CD4-positive, alpha-beta T cell (primary cell): ENCODE measurements at regions not wholly inside any gene's neighbourhood (a gene's known extent, or its start where the extent isn't known, plus 50 kb on each side); places are given as distances from the start of the nearest gene placed in this dataset.

ENCODE experiments used
- ATAC-seq: fragments of 200-7000 bp; cut with Tn5 transposase; one replicate; pipeline ENCODE4 v1.10.0; 2022; ENCODE audit warnings: mild to moderate bottlenecking; ENCODE audit not compliant: poor library complexity
- CTCF ChIA-PET: fragments of 350-600 bp; sonication (Branson Sonifier 250); formaldehyde crosslinking; loops from one replicate; lab custom pipeline; 2021; ENCODE audit warnings: antibody characterized with exemption, inconsistent platforms; lab: Charles Lee
- POLR2A ChIA-PET: fragments of 350-600 bp; sonication (Branson Sonifier 250); formaldehyde crosslinking; loops from one replicate; lab custom pipeline; 2021; ENCODE audit warnings: antibody characterized with exemption, inconsistent platforms; lab: Charles Lee
- DNase-seq, 14 experiments: peaks; one replicate each; pipeline ENCODE4 v3.0.0-alpha.2; 2013 to 2020; ENCODE audit warnings: mixed read lengths in 2 of 14
- H3K27ac ChIP-seq, 2 donors: one replicate each; pipeline versions ENCODE4 v1.5.1 to v1.7.0; 2013; ENCODE audit warnings: low read length in 2 of 2, low read depth in 1 of 2, mild to moderate bottlenecking in 1 of 2
- H3K27me3 ChIP-seq, 2 experiments: 1 replicate in 1 of 2; 2 replicates in 1 of 2; pipeline versions ENCODE4 v1.6.1 to v1.7.0; 2013; ENCODE audit warnings: low read length in 2 of 2, control low read depth in 1 of 2, mild to moderate bottlenecking in 1 of 2, moderate library complexity in 1 of 2; ENCODE audit not compliant: insufficient read depth in 2 of 2, control insufficient read depth in 1 of 2
- H3K36me3 ChIP-seq: one replicate; pipeline ENCODE4 v1.6.1; 2013; ENCODE audit warnings: low read length, control low read depth; ENCODE audit not compliant: insufficient read depth
- H3K4me1 ChIP-seq: one replicate; pipeline ENCODE4 v1.6.1; 2013; ENCODE audit warnings: low read length, control low read depth; ENCODE audit not compliant: insufficient read depth
- H3K4me3 ChIP-seq: one replicate; pipeline ENCODE4 v1.5.1; 2013; ENCODE audit warnings: mild to moderate bottlenecking, low read length, moderate library complexity
- H3K9me3 ChIP-seq, 2 experiments: 1 replicate in 1 of 2; 2 replicates in 1 of 2; pipeline versions ENCODE4 v1.6.1 to v1.7.0; 2013; ENCODE audit warnings: low read length in 2 of 2, mild to moderate bottlenecking in 2 of 2, control low read depth in 1 of 2, moderate library complexity in 1 of 2; ENCODE audit not compliant: control insufficient read depth in 1 of 2, insufficient read depth in 1 of 2
- H3K27ac Mint-ChIP-seq: one replicate; pipeline ENCODE4 v1.8.0; 2020; ENCODE audit warnings: mixed read lengths
- H3K27me3 Mint-ChIP-seq: one replicate; pipeline ENCODE4 v1.8.0; 2021; ENCODE audit warnings: mixed read lengths
- H3K36me3 Mint-ChIP-seq: one replicate; pipeline ENCODE4 v1.8.0; 2021; ENCODE audit warnings: low read depth, mixed read lengths
- H3K4me1 Mint-ChIP-seq: one replicate; pipeline ENCODE4 v1.8.0; 2021; ENCODE audit warnings: low read depth, mixed read lengths
- H3K4me3 Mint-ChIP-seq: one replicate; pipeline ENCODE4 v1.8.0; 2020; ENCODE audit warnings: mild to moderate bottlenecking, mixed read lengths
- H3K9me3 Mint-ChIP-seq: one replicate; pipeline ENCODE4 v1.8.0; 2020; ENCODE audit warnings: mixed read lengths
- intact Hi-C, 2 experiments: fragments of 100-400 bp; cut with DNase I in 1 of 2; cut with micrococcal nuclease in 1 of 2; formaldehyde crosslinking; loops; one replicate each; pipeline versions ENCODE4 v1.15.1 to v1.9.0; 2023 to 2025; cut with DNase I, micrococcal nuclease
- TF ChIP-seq, protein P1 (sequence below): fragments of 200-600 bp; IDR thresholded peaks from one replicate; pipeline ENCODE4 v1.8.0; 2022; ENCODE audit warnings: antibody characterized with exemption, mild to moderate bottlenecking

DNA sequence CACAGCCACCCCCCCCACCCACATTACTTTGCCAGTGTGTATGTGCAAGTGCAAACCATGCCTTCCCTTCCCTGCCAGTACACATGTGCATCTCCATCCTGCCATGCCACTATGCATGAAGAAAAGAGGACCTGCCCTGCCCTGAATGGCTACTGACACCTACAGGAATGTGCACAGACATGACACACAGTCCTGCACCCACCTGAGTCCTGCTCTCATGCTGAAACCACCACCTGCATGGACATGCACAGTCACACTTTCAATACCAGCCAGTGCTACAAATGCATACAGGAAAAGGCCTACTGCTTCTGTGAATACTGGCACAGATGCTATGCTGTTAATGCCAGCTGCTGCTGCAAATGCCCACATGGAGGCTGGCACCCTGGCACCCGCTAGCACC is 334.4 kb upstream of the DLGAP1 start:
- H3K36me3 Mint-ChIP-seq, result no peaks in the 10 kb centered on the region
- no peak overlapping the region for H3K4me3 ChIP-seq
- TF ChIP-seq, protein P1, sequence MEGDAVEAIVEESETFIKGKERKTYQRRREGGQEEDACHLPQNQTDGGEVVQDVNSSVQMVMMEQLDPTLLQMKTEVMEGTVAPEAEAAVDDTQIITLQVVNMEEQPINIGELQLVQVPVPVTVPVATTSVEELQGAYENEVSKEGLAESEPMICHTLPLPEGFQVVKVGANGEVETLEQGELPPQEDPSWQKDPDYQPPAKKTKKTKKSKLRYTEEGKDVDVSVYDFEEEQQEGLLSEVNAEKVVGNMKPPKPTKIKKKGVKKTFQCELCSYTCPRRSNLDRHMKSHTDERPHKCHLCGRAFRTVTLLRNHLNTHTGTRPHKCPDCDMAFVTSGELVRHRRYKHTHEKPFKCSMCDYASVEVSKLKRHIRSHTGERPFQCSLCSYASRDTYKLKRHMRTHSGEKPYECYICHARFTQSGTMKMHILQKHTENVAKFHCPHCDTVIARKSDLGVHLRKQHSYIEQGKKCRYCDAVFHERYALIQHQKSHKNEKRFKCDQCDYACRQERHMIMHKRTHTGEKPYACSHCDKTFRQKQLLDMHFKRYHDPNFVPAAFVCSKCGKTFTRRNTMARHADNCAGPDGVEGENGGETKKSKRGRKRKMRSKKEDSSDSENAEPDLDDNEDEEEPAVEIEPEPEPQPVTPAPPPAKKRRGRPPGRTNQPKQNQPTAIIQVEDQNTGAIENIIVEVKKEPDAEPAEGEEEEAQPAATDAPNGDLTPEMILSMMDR, result no peak
- POLR2A ChIA-PET, result no interaction called here
- H3K4me1 Mint-ChIP-seq, result no peaks in the 10 kb centered on the region
- no peaks in the 10 kb centered on the region for H3K27me3 ChIP-seq
- no peak for DNase-seq
- H3K27ac ChIP-seq, result no peak overlapping the region
- no peak overlapping the region for H3K27ac Mint-ChIP-seq
- no peaks in the 10 kb centered on the region for H3K36me3 ChIP-seq
- H3K4me3 Mint-ChIP-seq, result no peak overlapping the region
- ATAC-seq, result no peak
- CTCF ChIA-PET, result no interaction called here
- peaks cover 0 to 13% of the 10 kb centered on the region in 2 experiments for H3K9me3 ChIP-seq
- intact Hi-C loops, result no loop called here
- no peaks in the 10 kb centered on the region for H3K4me1 ChIP-seq
- H3K27me3 Mint-ChIP-seq, result no peaks in the 10 kb centered on the region
- peaks cover 11% of the 10 kb centered on the region for H3K9me3 Mint-ChIP-seq

DNA sequence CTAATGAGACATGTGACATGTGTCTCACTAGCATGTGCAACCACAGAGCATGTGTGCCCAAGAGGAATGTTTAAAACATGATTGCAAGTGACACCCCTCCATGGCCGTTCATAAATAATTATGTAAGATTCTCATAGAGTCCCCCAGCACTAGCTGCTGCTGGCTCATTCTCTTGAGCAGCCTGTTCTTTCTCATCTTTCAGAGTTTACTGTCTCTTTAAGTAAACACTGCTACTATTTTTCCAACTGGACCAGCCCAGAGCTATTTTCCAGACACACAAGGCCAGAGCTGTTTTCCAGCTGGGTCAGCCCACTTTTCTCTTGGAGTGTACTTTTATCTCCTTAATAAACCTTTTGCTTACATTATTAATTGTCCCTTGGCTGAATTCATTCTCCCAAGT is 326.8 kb upstream of the DLGAP1 start:
- Mint-ChIP-seq H3K9me3 (peaks cover 5% of the 10 kb centered on the region), H3K36me3 (no peaks in the 10 kb centered on the region), H3K27me3 (no peaks in the 10 kb centered on the region), H3K4me3 (no peak overlapping the region), H3K4me1 (no peaks in the 10 kb centered on the region), H3K27ac (no peak overlapping the region)
- Histone ChIP-seq H3K4me1 (no peaks in the 10 kb centered on the region), H3K36me3 (no peaks in the 10 kb centered on the region), H3K27ac (no peak overlapping the region), H3K27me3 (no peaks in the 10 kb centered on the region), H3K4me3 (no peak overlapping the region), H3K9me3 (peaks cover 0 to 17% of the 10 kb centered on the region in 2 experiments)
- intact Hi-C loops, result no loop called here
- POLR2A ChIA-PET, result no interaction called here
- ATAC-seq (no peak), DNase-seq (no peak)
- CTCF ChIA-PET, result interaction anchor here (0.7 kb wide), 1 partner anchor 58 kb away, joined by 3 read pairs; no protein-coding TSS in a partner anchor
- TF ChIP-seq, protein P1, result no peak

DNA sequence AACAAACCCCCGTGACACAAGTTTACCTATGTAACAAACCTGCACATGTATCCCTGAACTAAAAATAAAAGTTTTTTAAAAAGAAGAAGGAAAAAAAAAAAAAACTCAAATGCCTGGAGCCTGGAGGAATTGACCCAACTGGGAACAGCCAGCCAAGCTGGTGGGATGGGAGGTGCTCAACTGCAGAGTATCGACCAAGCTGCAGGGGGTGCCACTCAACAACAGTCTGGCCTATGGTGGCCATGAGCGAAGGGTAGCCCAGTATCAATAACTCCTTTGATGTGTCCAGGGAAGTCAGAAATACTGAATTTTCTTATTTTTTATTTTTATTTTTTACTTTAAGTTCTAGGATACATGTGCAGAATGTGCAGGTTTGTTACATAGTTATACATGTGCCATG is 310.3 kb upstream of the DLGAP1 start:
- no peak overlapping the region for H3K27ac Mint-ChIP-seq
- ChIA-PET POLR2A (no interaction called here), CTCF (no interaction called here)
- DNase-seq (no peak), ATAC-seq (no peak)
- H3K4me3 Mint-ChIP-seq, result no peak overlapping the region
- intact Hi-C loops, result no loop called here
- no peak overlapping the region for H3K27ac ChIP-seq
- no peaks in the 10 kb centered on the region for H3K4me1 Mint-ChIP-seq
- H3K27me3 Mint-ChIP-seq, result no peaks in the 10 kb centered on the region
- H3K4me3 ChIP-seq, result no peak overlapping the region
- H3K27me3 ChIP-seq, result no peaks in the 10 kb centered on the region
- TF ChIP-seq, protein P1, result no peak
- peaks cover under 1 to 4% of the 10 kb centered on the region in 2 experiments for H3K9me3 ChIP-seq
- H3K36me3 ChIP-seq, result no peaks in the 10 kb centered on the region
- no peaks in the 10 kb centered on the region for H3K36me3 Mint-ChIP-seq
- H3K4me1 ChIP-seq, result no peaks in the 10 kb centered on the region
- peaks cover 9% of the 10 kb centered on the region for H3K9me3 Mint-ChIP-seq
